ENCODE measurements at regions not wholly inside any gene's neighbourhood (a gene's known extent, or its start where the extent isn't known, plus 50 kb on each side); places are given as distances from the start of the nearest gene placed in this dataset.

GRCh38 chr2:234849678-234850077 lies 102.1 kb upstream of the SH3BP4 start:
- ATAC-seq (ENCODE audit: low read depth in 2 of 2) (no peak), DNase-seq (no peak)
- H3K36me3 Mint-ChIP-seq = no peaks in the 10 kb centered on the region
- no peaks in the 10 kb centered on the region for H3K4me1 ChIP-seq (ENCODE audit: control insufficient read depth, insufficient read depth, low read length, poor library complexity, severe bottlenecking)
- no peaks in the 10 kb centered on the region for H3K9me3 Mint-ChIP-seq
- H3K36me3 ChIP-seq (ENCODE audit: control insufficient read depth, insufficient read depth, low read length) = no peaks in the 10 kb centered on the region
- no peaks in the 10 kb centered on the region for H3K27me3 ChIP-seq (ENCODE audit: control insufficient read depth, insufficient read depth, low read length)
- H3K27me3 Mint-ChIP-seq = peaks cover 12% of the 10 kb centered on the region
- H3K9me3 ChIP-seq (ENCODE audit: control insufficient read depth in 2 of 2, low read length in 2 of 2) = no peaks in the 10 kb centered on the region
- no peaks in the 10 kb centered on the region for H3K4me1 Mint-ChIP-seq
- no peak overlapping the region for H3K27ac ChIP-seq (ENCODE audit: insufficient read depth, low read length, poor library complexity, severe bottlenecking)
- H3K4me3 ChIP-seq (ENCODE audit: low read depth, low read length) = no peak overlapping the region
- no peak overlapping the region for H3K4me3 Mint-ChIP-seq
- H3K27ac Mint-ChIP-seq = no peak overlapping the region

- H3K4me3 Mint-ChIP-seq = no peak overlapping the region
- H3K27ac ChIP-seq (ENCODE audit: insufficient read depth, low read length, poor library complexity, severe bottlenecking) = no peak overlapping the region
- no peak overlapping the region for H3K4me3 ChIP-seq (ENCODE audit: low read depth, low read length)
- ATAC-seq (ENCODE audit: low read depth in 2 of 2) (no peak), DNase-seq (no peak)
- no peaks in the 10 kb centered on the region for H3K9me3 Mint-ChIP-seq
- no peaks in the 10 kb centered on the region for H3K4me1 Mint-ChIP-seq
- H3K36me3 ChIP-seq (ENCODE audit: control insufficient read depth, insufficient read depth, low read length) = no peaks in the 10 kb centered on the region
- peaks cover 12% of the 10 kb centered on the region for H3K27me3 Mint-ChIP-seq
- H3K36me3 Mint-ChIP-seq = no peaks in the 10 kb centered on the region
- no peaks in the 10 kb centered on the region for H3K9me3 ChIP-seq (ENCODE audit: control insufficient read depth in 2 of 2, low read length in 2 of 2)
- no peaks in the 10 kb centered on the region for H3K4me1 ChIP-seq (ENCODE audit: control insufficient read depth, insufficient read depth, low read length, poor library complexity, severe bottlenecking)
- H3K27me3 ChIP-seq (ENCODE audit: control insufficient read depth, insufficient read depth, low read length) = no peaks in the 10 kb centered on the region
- H3K27ac Mint-ChIP-seq = no peak overlapping the region
These were observed 103.2 kb upstream of the SH3BP4 start for GRCh38 chr2:234848578-234848977.

GRCh38 chr2:234847639-234848038 lies 104.2 kb upstream of the SH3BP4 start:
- peaks cover 6% of the 10 kb centered on the region for H3K27me3 Mint-ChIP-seq
- Histone ChIP-seq H3K36me3 (ENCODE audit: control insufficient read depth, insufficient read depth, low read length) (no peaks in the 10 kb centered on the region), H3K4me1 (ENCODE audit: control insufficient read depth, insufficient read depth, low read length, poor library complexity, severe bottlenecking) (no peaks in the 10 kb centered on the region), H3K9me3 (ENCODE audit: control insufficient read depth in 2 of 2, low read length in 2 of 2) (no peaks in the 10 kb centered on the region), H3K4me3 (ENCODE audit: low read depth, low read length) (no peak overlapping the region), H3K27ac (ENCODE audit: insufficient read depth, low read length, poor library complexity, severe bottlenecking) (no peak overlapping the region), H3K27me3 (ENCODE audit: control insufficient read depth, insufficient read depth, low read length) (no peaks in the 10 kb centered on the region)
- ATAC-seq (ENCODE audit: low read depth in 2 of 2) = no peak
- H3K4me1 Mint-ChIP-seq = no peaks in the 10 kb centered on the region
- H3K27ac Mint-ChIP-seq = no peak overlapping the region
- H3K36me3 Mint-ChIP-seq = no peaks in the 10 kb centered on the region
- H3K9me3 Mint-ChIP-seq = no peaks in the 10 kb centered on the region
- no peak overlapping the region for H3K4me3 Mint-ChIP-seq
- no peak for DNase-seq

GRCh38 chr2:234847364-234847635 lies 104.5 kb upstream of the SH3BP4 start:
- Histone ChIP-seq H3K4me3 (ENCODE audit: low read depth, low read length) (no peak overlapping the region), H3K36me3 (ENCODE audit: control insufficient read depth, insufficient read depth, low read length) (no peaks in the 10 kb centered on the region), H3K27ac (ENCODE audit: insufficient read depth, low read length, poor library complexity, severe bottlenecking) (no peak overlapping the region), H3K27me3 (ENCODE audit: control insufficient read depth, insufficient read depth, low read length) (no peaks in the 10 kb centered on the region), H3K9me3 (ENCODE audit: control insufficient read depth in 2 of 2, low read length in 2 of 2) (no peaks in the 10 kb centered on the region), H3K4me1 (ENCODE audit: control insufficient read depth, insufficient read depth, low read length, poor library complexity, severe bottlenecking) (no peaks in the 10 kb centered on the region)
- Mint-ChIP-seq H3K9me3 (no peaks in the 10 kb centered on the region), H3K36me3 (no peaks in the 10 kb centered on the region), H3K27me3 (peaks cover 6% of the 10 kb centered on the region), H3K27ac (no peak overlapping the region), H3K4me3 (no peak overlapping the region), H3K4me1 (no peaks in the 10 kb centered on the region)
- ATAC-seq (ENCODE audit: low read depth in 2 of 2) (no peak), DNase-seq (no peak)

GRCh38 chr2:234846599-234847363 lies 105.0 kb upstream of the SH3BP4 start:
- Mint-ChIP-seq H3K4me3 (no peak overlapping the region), H3K27me3 (peaks cover 6% of the 10 kb centered on the region), H3K36me3 (no peaks in the 10 kb centered on the region), H3K27ac (no peak overlapping the region), H3K4me1 (no peaks in the 10 kb centered on the region), H3K9me3 (no peaks in the 10 kb centered on the region)
- Histone ChIP-seq H3K4me1 (ENCODE audit: control insufficient read depth, insufficient read depth, low read length, poor library complexity, severe bottlenecking) (no peaks in the 10 kb centered on the region), H3K4me3 (ENCODE audit: low read depth, low read length) (no peak overlapping the region), H3K36me3 (ENCODE audit: control insufficient read depth, insufficient read depth, low read length) (no peaks in the 10 kb centered on the region), H3K27ac (ENCODE audit: insufficient read depth, low read length, poor library complexity, severe bottlenecking) (no peak overlapping the region), H3K27me3 (ENCODE audit: control insufficient read depth, insufficient read depth, low read length) (no peaks in the 10 kb centered on the region), H3K9me3 (ENCODE audit: control insufficient read depth in 2 of 2, low read length in 2 of 2) (no peaks in the 10 kb centered on the region)
- ATAC-seq (ENCODE audit: low read depth in 2 of 2) (no peak), DNase-seq (no peak)

- peaks cover 0 to 1% (median 0%) of the 10 kb centered on the region in 7 donors for H3K9me3 Mint-ChIP-seq
- H3K4me3 Mint-ChIP-seq = no peak overlapping the region
- H3K36me3 Mint-ChIP-seq = no peaks in the 10 kb centered on the region
- Histone ChIP-seq H3K4me3 (ENCODE audit: low read depth, low read length) (no peak overlapping the region), H3K4me1 (ENCODE audit: control insufficient read depth, insufficient read depth, low read length, poor library complexity, severe bottlenecking) (no peaks in the 10 kb centered on the region), H3K27me3 (ENCODE audit: control insufficient read depth, insufficient read depth, low read length) (no peaks in the 10 kb centered on the region), H3K27ac (ENCODE audit: insufficient read depth, low read length, poor library complexity, severe bottlenecking) (no peak overlapping the region), H3K9me3 (ENCODE audit: control insufficient read depth in 2 of 2, low read length in 2 of 2) (no peaks in the 10 kb centered on the region), H3K36me3 (ENCODE audit: control insufficient read depth, insufficient read depth, low read length) (no peaks in the 10 kb centered on the region)
- no peaks in the 10 kb centered on the region for H3K4me1 Mint-ChIP-seq
- peaks cover 6% of the 10 kb centered on the region for H3K27me3 Mint-ChIP-seq
- no peak overlapping the region for H3K27ac Mint-ChIP-seq
- DNase-seq (no peak), ATAC-seq (ENCODE audit: low read depth in 2 of 2) (no peak)
These were observed 105.9 kb upstream of the SH3BP4 start for GRCh38 chr2:234845602-234846590.

GRCh38 chr2:234843411-234843810 lies 108.4 kb upstream of the SH3BP4 start:
- Histone ChIP-seq H3K4me1 (ENCODE audit: control insufficient read depth, insufficient read depth, low read length, poor library complexity, severe bottlenecking) (no peaks in the 10 kb centered on the region), H3K4me3 (ENCODE audit: low read depth, low read length) (no peak overlapping the region), H3K9me3 (ENCODE audit: control insufficient read depth in 2 of 2, low read length in 2 of 2) (no peaks in the 10 kb centered on the region), H3K27me3 (ENCODE audit: control insufficient read depth, insufficient read depth, low read length) (no peaks in the 10 kb centered on the region), H3K36me3 (ENCODE audit: control insufficient read depth, insufficient read depth, low read length) (no peaks in the 10 kb centered on the region), H3K27ac (ENCODE audit: insufficient read depth, low read length, poor library complexity, severe bottlenecking) (no peak overlapping the region)
- Mint-ChIP-seq H3K27me3 (peaks cover 6% of the 10 kb centered on the region), H3K4me3 (no peak overlapping the region), H3K36me3 (no peaks in the 10 kb centered on the region), H3K4me1 (no peaks in the 10 kb centered on the region), H3K27ac (no peak overlapping the region), H3K9me3 (peaks cover 0 to 3% (median 0%) of the 10 kb centered on the region in 7 donors)
- ATAC-seq (ENCODE audit: low read depth in 2 of 2) = no peak
- no peak for DNase-seq

Measured in CD4-positive, CD25-positive, alpha-beta regulatory T cell (primary cell).